ENCODE measurements at regions not wholly inside any gene's neighbourhood (a gene's known extent, or its start where the extent isn't known, plus 50 kb on each side); places are given as distances from the start of the nearest gene placed in this dataset.

DNA sequence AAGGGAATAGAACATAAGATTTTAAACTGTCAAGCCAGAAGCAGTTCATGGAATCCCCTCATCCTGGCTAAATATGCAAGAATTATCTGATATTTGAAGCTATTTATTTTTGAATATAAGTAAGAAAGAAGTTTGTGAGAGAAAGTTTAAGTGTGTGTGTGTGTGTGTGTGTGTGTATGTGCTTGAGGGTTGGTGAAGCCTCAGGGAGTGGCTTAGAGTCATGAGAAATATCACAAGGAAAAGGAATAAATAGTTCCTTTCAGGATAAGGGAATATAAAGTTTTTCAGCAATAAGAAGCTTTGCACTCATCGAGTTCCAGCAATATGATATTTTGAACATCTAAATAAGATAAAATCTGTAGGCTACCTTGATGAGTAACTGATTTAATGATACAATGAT lies 359.6 kb downstream of the MEIS1 start:
- no peak for DNase-seq (ENCODE audit: low read depth)

- DNase-seq (ENCODE audit: low read depth): no peak
These were observed 368.0 kb downstream of the MEIS1 start for GRCh38 chr2:66802877-66803276.

DNA sequence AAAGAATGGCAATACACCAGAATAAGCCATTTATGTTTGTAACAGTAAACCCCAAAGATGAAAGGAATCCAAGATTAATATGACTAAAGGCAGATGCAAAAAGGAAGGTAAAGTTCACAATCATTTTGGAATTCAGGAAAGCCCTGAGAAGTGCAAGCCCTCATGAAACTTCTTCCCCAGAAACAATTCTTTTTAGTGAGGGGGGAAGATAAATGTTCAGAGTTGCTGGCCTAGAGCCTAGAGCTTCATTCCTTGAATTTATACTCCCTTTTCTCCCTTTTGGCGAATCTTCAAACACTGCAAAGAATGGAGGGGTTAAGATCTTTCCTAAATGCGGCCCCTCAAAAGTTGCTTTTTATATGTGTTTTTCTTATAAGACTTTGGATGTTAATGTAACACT lies 368.8 kb downstream of the MEIS1 start:
- peak; percentile 28 for DNase-seq (ENCODE audit: low read depth)

DNA sequence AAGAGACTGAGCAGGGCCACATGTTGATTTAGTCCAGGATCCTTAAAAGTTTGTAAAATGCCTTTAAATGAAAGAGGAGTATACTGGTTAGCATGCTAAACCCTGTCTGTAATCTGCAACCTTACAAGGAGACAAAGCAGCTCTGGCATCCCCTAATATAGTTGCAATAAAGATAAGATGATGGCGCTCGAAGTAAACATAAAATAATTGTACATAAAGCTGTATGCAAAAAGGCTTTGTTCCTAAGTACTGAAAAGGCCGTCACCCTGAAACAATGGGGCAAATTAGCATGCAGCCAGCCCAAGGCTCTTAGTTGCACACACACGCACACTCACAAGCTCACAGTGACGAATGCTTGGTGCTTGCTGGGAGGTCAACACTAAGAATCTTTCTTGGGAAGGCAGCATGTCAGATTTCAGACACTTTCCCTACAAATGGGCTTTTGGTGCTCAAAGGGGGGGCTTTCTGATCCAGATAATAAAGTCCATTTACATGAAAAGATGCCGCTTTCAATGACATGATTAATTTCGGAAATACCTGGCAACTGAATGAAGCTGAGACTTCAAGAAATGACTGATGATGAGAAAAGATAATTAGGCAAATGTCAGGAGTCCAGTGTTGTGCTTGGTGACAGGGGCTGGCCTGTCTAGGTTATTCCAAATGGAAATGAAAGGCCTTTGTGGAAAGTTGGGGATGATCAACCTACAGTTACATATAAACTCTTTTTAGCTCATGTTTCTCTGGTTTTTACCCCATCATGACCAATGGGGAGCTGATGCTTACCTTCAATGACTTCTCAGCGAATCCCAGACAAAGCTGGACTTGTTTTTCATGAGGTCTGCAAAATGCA lies 370.3 kb downstream of the MEIS1 start:
- peak; percentile 37 for DNase-seq (ENCODE audit: low read depth)

DNA sequence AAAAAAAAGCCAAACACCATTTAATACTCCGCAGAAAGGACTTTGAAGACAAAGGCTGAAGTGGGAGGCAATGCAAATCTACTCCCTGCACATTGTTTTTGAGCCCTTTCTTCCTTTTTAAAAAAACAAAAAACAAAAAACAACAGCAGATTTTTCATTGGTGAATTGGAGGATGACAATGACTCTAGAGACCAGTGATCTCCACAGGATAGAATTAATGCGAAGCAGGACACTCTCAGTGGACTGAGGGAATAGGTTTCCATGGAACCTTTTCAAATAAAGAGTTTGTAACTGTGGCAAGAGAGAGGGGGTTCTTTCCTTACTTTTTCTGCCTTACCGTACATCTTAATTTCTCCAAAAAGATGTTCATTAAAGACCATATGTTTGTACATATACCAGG lies 371.0 kb downstream of the MEIS1 start:
- DNase-seq (ENCODE audit: low read depth): no peak

GRCh38 chr2:66813525-66813924 lies 378.6 kb downstream of the MEIS1 start:
- no peak for DNase-seq (ENCODE audit: low read depth)

DNA sequence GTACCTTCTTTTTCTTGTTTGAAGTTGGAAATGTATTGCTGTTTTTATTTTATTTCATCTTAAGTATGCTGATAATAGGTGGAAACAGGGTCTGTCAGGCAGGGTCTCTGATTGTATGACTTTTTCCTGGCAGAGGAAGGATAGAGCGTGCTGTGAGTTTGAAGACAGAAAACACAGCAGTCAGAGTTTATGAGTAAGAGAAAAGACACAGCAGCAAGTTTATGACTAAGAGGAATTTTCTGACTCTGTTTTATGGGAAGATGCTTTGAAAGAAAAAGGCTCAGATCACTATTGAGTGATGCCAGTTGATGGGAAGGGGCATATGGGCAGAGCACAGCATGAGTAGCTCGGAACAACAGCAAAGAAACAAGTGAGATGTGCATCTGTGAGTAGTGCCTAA lies 379.1 kb downstream of the MEIS1 start:
- DNase-seq (ENCODE audit: low read depth): peak; percentile 7

- DNase-seq (ENCODE audit: low read depth): no peak
These were observed 380.0 kb downstream of the MEIS1 start for GRCh38 chr2:66814916-66815315.

- no peak for DNase-seq (ENCODE audit: low read depth)
These were observed 381.0 kb downstream of the MEIS1 start for GRCh38 chr2:66815886-66816285.

GRCh38 chr2:66821168-66821567 lies 386.2 kb downstream of the MEIS1 start:
- DNase-seq (ENCODE audit: low read depth): no peak

- no peak for DNase-seq (ENCODE audit: low read depth)
These were observed 387.3 kb downstream of the MEIS1 start for GRCh38 chr2:66822186-66822585.

DNA sequence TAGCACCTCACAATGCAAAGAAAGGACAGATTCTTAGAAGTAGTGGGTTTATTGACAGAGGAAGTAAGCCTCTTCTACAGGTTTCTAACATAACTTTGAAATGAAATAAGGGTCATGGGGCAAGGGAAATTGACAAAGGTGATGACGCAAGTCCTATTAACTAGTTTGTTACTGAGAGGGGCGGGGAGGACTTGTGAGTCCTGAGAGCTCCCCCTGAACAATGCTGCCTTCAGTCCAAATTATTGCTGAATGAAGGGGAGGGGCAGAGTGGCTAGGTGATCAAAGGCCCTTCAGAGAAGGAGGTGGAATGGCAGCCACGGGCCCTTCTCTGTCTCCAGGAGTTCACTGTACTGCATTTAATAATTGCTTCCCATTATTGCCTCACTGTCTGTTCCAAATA lies 390.0 kb downstream of the MEIS1 start:
- DNase-seq (ENCODE audit: low read depth): no peak

DNA sequence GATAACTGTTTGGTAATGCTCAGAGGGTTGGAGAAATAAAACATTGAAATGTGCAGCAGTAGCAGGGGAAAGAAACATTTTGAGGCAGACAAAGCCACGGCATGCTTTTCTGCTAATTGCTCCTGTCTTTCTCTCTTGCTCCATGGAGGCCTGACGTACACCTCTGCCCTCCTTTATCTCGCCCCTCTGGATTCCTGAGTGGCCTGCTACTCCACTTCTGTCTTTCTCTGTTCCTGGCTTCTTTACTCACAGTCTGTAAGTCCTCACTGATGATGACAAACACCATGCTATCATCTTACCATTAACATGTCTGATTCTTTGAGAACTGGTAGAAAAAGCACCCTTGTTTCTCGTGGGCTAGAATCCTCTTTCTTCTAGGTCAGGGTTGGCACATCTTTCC lies 392.9 kb downstream of the MEIS1 start:
- no peak for DNase-seq (ENCODE audit: low read depth)

DNA sequence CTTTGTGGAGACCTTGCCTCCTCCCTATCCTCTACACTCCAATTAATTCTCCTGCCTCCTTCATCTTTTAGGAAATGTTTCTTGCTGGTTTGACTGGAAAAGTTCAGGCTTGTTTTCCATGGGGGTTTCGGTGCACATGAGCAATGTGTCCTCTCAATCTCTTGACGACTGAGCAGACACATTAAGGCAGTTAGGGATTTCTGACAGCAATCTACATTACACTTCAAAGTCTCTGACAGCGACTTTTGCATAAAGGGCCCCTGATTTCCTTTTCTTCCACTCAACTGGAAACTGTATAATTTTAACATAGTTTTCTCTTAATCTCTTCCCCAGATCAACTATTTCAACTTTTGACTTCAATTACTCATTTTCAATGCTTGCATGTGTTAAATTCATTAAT lies 394.0 kb downstream of the MEIS1 start:
- no peak for DNase-seq (ENCODE audit: low read depth)

DNA sequence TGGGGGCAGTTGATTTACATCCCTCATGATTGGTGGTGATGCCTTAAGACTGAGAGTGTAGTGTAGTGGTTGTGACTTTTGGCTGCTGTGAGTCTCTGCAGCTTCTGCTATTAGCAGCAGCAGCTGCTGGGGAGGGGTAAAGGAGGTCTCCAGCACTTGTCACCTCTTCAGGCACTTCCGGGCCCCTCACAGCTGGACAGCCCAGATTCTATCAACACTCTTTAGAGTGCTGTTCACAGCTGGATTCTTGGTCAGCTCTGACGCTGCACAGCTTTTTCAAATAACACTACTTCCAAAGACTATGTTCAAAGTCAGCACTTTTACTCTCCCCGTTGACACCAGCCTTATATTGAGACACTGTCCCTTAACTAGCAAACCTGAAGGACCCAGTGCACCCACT lies 396.0 kb downstream of the MEIS1 start:
- DNase-seq (ENCODE audit: low read depth): no peak

- no peak for DNase-seq (ENCODE audit: low read depth)
These were observed 397.9 kb downstream of the MEIS1 start for GRCh38 chr2:66832646-66833435.

DNA sequence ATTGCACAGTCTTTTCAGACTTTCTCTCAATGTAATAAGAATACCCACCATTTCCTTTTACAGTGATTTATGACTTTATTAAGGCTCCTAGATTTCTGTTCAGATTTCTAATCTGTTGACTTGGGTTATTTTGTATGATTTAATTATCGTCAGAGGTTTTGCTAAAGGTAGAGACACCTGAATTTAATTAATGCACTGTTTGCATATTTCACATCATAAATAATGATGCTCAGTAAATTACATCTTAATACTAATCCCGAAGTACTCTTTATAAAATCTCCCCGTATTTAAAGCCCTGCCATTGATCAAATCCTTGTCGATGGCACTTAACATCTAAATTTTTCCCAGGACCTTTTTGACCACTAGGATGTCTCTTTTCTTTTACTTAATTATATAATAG lies 399.9 kb downstream of the MEIS1 start:
- no peak for DNase-seq (ENCODE audit: low read depth)

DNA sequence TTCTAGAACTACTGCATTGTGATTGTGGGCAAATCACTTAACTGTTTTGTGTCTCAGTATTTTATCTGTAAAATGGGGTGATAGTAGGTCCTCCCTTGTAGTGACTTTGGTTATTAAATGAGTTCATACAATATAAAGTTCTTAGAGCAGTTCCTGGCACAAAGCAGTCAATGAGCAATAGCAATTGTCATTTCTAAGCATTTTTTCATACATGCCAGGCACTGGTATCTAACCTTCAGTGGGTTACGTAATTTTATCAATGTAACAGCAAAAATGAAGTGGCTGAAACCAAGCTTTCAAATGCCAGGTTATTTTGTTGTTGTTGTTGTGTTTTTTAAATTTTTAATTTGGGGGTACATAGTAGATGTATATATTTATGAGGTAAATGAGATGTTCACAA lies 401.9 kb downstream of the MEIS1 start:
- no peak for DNase-seq (ENCODE audit: low read depth)

GRCh38 chr2:66839551-66840320 lies 404.8 kb downstream of the MEIS1 start:
- peak; percentile 97 for DNase-seq (ENCODE audit: low read depth)

GRCh38 chr2:66840321-66841002 lies 405.5 kb downstream of the MEIS1 start:
- no peak for DNase-seq (ENCODE audit: low read depth)

- DNase-seq (ENCODE audit: low read depth): no peak
These were observed 408.9 kb downstream of the MEIS1 start for GRCh38 chr2:66843847-66844246.

DNA sequence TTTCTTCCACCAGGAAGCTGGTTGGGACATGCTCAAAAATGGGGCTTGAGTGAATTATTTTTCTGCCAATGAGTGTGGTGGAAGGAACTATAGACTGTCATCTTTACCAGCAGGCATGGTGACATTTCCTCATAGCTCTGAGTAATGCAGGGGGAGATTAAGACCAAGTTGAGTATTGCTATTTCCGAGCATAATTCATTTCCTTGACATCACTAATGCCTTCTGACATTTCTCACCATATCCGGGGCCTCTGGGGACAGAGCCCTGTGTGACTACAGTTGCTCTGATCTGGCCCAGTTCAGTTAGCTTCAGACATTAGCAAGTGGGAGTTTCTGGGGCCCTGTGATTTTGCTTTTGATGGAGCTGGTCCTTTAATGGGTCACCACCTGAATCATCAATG lies 410.4 kb downstream of the MEIS1 start:
- peak; percentile 51 for DNase-seq (ENCODE audit: low read depth)
